GM21825 (cell line): ENCODE measurements at regions not wholly inside any gene's neighbourhood (a gene's known extent, or its start where the extent isn't known, plus 50 kb on each side); places are given as distances from the start of the nearest gene placed in this dataset.
"Not testable (repeated sequence)": the region's sequence is repeated elsewhere in the genome, so short reads cannot be mapped to it uniquely, and the experiment has no call there.

ENCODE experiments used
- ATAC-seq: cut with Tn5 transposase; IDR thresholded peaks from one replicate; pipeline ENCODE4 v1.9.1; 2021; ENCODE audit warnings: mild to moderate bottlenecking, moderate library complexity; ENCODE audit not compliant: unreplicated experiment

DNA sequence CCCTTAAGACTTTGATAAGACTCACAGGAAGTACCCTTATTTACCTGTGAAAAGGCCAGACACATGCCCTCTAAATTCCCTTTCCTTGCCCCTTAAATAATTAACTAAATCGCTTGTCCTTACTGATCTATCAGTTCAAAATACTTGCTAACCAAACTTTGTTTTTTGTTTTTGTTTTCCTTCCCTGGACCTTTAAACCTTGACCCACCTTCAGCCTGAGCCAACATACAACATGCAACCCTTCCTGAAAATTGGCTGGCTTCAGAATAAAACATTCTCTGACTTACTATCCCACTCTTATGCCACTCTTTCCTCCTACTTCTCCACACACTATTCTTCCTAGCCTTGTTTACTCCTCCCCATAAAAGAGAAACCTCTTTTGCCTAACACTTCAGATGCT, 448.1 kb upstream of the TRAM1L1 start:
- no peak for ATAC-seq

DNA sequence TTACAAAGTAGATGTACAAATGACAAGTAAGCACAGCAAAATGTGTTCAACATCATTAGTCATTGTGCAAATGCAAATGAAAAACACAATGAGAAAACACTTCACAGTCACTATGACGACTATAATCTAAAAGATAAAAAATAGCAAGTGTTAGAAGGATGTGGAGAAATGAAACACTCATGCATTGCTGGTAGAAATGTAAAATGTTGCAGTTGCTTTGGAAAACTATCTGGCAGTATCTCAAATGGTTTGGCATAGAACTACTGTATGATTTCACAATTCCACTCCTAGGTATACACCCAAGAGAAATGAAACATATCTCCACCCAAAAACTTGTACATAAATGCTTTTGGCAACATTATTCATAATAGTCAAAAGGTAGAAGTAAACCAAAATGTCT, 459.7 kb upstream of the TRAM1L1 start:
- ATAC-seq: no peak

DNA sequence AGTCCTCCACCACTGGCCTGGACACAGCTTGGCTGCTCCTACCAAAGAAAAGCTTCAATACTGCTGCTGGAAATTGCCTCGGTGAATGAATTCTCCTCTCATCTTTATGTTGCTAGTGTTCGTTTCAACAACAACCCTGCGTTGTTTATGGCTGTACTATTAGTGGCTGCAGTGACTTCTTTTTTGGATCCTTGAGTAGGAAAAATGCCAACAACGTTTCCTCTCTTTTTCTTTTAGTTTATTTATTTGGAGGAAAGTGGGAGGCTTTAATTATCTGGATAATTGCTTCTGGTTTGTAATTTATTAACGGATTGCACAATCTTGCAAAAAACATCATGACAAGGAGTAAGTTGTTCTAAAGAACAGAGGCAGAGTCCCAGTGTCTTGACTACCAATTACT, 464.1 kb upstream of the TRAM1L1 start:
- ATAC-seq: no peak

DNA sequence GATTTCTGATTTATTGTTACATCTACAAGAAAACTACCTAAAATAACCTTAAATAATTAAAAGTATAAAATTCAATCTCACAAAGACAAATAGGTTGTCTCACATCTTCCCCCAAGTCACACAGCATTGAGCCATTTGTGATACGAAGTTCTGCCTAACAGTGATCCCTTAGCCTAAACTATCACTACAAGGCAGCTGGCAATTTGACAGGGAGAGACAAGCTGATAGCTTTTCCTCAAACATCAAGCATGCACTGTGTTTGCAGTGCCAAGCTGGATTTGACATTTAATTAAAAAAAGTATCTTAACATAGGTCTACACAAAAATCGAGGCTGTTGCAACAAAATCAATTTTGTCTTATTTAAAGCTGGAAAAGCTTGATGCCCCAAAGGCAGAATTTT, 464.7 kb upstream of the TRAM1L1 start:
- no peak for ATAC-seq

DNA sequence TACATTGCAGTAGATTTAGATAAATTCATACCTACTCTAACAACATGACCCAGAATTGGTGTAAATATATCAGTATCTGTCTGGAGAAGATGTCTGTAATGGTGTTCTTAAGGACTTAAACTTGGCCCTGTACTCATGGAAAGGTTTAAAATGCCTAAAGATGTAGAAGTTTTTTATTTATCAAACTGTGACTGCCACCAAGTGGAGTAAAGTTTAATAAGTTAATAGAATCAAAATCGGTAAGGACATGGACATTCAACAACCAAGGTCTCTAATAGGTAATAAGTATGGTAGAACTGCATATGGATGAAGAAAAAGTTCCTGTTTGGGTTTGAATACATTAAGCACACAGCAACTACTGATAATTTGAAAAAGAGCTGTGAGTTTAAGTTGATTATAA, 474.0 kb upstream of the NDST3 start:
- ATAC-seq: no peak

DNA sequence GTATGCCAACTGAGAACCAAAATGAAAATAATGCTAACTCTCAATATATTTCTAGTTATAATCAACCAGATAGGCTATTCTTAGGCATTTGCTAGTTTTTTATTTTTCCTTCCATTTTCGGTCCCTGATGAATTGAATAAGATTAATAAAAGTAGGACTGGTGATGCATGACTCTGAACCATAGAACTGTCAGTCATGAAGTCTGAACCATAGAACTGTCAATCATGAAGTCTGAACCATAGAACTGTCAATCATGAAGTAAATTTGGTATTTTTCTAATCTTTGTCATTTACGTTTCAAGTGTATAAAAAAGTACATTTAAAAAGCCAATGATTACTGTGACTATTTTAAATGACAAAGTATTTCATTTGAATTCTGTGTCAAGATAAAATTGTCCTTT, 460.2 kb upstream of the NDST3 start:
- no peak for ATAC-seq

DNA sequence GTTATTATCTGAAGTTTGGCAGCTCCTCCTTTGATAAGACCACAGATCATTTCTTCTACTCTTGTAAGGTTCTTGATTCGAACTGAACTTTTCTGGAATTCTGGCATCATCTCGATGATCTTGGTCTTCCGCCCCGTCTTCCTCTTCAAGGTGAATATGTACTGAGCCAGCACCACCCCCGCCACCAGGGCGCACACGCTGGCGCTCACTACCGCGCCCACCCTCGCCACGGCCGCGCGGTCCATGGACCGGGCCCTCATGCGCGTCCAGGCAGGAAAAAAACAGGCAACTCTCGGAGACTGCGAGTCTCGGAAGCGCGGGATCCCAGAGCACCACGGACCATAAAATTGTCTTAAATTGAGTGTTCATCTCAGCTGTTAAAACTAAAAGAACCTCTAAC, 458.4 kb upstream of the NDST3 start:
- ATAC-seq: no peak

DNA sequence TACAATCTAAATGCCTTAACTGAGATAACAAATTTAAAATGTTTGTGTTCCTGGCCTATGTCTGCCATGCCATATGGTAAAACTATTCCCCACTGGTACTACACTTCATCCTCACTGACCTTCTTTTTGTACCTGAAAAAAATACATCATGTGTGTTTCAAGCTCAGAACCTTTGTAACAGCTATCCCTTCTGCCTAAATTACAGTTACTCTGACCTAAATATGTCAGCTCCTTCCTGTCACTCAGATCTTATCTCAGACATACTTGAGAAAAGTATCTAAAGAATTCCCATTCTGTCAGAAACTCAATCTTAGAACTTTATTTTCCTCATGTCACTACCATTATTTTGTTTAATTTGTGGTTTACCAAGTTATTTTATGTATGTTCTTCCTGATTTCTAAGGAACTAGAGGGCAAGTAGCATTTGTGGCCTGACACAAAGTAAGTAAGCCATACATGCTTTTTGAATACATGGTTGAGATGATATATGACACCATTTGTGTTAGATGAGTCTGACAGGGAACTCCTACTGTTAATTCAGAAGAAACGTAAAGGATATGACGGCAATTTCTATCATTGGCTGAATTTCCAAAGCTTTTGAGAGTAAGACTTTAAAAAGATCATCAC, 456.5 kb upstream of the NDST3 start:
- ATAC-seq: no peak

DNA sequence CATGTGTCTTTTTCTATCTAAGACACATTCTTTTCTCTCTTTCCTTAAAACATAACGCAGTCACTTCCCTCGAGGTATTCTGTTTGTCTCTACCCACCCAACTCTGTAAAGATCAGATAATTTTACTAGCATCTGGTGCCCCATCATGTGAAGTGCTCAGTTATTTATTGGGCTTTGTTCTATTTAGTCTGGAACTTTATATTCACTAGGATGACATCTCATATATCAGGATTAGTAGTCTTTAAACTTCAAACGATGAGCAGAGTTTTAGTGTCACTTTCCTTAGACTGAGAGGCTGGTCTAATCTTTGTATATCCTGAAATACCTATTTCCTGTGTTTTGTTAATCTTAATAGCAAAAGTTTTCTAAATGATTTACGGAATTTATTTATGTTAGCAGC, 445.5 kb upstream of the NDST3 start:
- no peak for ATAC-seq

DNA sequence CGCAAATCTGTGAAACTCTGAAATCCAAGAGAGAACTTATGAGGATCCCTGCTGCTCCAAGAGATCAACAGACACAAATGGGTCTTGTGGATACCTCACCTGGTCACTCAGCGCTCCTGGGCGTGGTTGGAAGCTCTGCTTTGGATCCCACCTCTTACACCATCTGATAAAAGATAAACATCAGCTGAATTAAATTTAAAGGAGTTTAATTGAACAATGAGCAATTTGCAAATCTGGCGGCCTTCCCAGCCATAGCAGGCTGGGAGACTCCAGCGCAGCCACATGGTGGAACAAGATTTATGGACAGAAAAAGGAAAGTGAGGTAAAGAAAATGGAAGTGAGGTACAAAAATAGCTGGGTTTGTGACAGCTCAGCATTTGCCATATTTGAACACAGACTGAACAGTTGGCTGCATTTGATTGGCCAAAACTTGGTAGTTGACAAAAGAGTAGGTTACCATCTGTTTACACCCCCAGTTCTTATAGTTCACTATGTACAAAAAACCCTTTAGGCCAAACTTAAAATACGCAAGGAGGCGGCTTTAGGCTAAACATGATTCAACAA, 437.3 kb upstream of the NDST3 start:
- ATAC-seq: no peak

DNA sequence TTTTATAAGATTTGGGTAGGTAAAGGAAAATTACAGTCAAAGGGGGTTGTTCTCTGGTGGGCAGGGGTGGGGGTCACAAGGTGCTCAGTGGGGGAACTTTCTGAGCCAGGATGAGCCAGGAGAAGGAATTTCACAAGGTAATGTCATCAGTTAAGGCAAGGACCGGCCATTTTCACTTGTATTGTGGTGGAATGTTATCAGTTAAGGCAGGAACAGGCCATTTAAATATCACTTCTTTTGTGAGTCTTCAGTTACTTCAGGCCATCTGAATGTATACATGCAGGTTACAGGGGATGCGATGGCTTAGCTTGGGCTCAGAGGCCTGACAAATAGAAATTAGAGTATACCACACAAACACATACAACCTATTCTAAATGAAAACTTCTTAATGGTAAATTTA, 434.9 kb upstream of the NDST3 start:
- not testable (repeated sequence) for ATAC-seq

DNA sequence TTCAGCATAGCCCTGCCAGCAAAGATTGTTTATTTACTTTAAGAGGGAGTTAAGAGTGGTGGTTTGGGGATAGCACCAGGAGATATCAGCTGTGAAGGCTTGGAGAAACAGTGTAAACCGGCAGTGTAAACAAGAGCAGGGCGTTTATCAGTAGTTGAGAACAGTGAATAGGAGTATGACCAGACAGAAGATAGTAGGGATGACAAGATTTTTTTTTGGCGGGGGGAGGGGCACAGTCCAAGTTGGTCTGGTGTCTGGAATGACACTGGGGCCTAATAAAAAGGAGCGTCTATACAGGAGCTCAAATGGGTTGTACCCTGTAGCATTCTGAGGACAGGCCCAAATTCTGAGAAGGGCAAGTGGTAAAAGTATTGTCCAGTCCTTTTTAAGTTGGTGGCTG, 433.4 kb upstream of the NDST3 start:
- ATAC-seq: not testable (repeated sequence)

DNA sequence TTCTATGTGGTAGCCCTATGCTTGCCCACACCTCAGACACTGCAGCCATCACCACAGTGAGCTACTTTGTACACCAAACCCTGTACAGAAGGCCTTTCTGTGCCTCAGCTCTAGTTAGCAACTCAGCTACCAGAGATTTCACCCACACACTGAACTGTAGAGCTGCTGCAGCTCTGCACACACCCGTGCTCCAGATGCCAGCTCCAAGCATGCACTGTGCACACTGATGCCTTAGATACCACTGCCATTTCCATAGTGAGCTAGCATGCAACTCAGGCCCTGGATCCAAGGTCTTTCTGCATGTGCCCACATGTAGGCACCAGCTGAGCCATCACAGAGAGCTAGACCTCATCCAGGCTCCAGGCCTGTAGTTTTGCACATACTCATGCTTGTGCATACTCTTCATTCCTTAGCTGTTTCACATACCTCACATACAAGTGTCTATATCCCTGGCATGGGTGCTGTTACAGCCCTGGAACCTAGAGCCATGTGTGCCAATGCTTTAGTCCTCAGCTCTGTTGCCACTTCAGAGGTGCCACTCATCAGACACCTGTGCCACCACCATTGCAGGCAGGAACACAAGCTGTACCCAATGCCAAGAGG, 423.5 kb upstream of the NDST3 start:
- no peak for ATAC-seq

DNA sequence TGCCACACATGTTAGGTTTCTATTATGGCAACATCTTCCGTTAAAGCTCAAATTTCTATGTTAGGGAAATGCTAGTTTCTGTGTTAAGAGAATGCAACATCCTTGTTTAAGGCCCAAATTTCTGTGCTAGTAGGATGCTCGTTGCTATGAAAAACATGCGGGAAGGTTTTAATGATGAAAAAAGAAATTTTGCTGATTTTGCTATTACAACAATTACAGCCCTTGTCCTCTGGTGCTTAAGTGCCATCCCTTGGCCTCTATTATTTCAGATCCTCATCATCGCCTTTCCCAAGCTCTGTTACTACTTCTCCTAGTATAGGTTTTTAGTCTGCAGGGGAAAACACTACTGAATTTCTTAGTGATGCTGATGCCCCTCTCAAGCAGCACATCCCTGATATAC, 412.6 kb upstream of the NDST3 start:
- no peak for ATAC-seq

DNA sequence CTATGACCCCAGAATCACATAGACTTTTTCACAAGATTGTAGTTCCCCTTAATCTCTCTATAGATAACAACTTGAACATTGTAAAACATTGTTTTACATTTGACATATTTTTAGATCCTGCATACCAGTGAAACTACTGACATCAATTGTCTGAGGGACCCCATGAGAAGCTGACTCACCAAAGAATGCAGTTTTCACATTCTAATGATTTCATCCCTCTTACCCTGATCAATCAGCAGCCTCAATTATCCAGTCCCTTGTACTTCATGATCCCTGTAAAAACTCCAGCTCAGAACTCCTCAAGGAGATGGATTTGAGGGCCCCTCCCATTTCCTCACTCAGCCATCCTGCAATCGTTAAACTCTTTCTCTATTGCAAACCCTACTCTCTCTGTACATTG, 411.0 kb upstream of the NDST3 start:
- ATAC-seq: no peak

DNA sequence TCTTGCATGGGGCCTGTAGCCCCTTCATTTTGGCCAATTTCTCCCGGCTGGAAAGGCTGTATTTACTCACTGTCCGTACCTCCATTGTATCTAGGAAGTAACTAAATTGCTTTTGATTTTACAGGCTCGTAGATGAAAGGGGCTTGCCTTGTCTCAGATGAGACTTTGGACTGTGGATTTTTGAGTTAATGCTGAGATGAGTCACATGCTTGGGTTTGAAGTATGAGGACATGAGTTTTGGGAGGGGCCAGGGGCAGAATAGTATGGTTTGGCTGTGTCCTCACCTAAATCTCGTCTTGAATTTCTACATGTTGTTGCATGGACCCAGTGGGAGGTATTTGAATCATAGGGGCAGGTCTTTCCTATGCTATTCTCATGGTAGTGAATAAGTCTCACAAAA, 407.6 kb upstream of the NDST3 start:
- ATAC-seq: no peak

DNA sequence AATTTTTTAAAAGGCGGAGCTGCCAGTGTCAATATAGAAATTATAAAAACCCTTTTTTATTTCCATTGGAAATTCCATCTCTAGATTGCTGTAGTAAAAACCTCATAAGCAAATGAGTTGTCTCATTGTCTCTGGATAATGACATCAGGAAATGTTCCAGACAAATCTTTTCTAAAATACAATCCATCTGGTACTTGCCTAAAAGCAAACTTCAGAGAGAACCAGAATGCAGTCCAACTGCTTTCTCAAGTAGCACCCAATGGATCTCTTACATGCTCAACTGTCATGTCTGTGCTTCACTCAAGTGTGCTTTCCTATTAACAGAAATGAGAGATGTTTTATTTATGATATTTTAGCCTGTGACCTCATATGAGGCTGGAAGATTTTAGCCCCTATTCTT, 399.6 kb upstream of the NDST3 start:
- ATAC-seq: no peak

DNA sequence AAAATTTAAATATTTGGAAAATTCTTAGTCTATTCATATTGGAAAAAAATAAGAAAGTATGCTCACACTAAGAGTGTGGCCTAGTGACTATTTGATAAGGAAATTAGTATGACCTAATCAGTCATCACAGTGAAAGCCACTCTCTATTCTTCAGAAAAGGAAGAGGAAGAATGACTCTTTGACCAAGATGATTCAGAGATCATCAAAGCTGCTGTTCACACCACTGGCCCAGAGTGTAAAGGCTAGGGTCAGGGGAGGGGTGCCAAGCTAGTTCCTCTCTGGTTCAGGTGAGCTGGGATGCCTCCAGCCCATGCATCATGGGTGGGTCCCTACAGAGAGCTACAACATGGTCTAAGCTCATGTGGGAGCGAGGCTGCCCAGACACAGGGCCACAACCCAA, 396.9 kb upstream of the NDST3 start:
- ATAC-seq: no peak

DNA sequence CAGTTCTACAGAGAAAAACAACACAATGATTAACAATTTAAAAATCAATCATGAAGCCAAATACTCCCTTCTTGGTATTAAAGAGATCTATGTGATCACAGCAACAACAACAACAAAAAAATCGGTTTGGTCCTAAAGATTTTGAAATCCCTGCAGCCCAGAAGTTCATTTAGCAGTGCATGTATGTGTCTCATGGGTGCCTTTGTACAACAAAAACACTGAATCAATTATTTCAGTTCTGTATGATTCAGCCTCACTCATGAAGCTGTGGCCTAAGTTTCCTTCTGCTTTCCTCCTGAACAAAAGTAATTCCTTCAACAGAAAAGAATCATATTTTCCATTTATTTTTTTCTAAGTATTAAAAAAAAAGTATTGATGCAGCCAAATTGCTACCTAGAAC, 393.4 kb upstream of the NDST3 start:
- no peak for ATAC-seq

DNA sequence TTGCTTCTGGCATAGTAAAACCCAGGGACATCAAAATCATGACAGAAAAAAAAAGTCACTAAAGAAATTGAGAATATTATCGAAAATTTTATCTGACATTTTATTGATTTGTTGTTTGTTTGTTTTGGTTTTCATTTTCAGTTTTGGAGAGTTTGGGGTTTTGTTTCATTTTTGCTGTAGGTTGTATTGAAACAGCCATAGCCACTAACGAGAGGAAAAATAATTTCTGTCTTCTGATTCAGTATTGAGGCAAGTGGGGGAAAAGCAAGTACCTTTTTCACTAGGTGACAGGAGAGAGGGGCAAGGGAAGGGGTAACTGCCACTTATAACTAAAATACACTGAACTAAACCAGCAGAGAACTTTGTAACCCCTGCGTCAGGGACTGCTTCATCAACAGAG, 392.8 kb upstream of the NDST3 start:
- no peak for ATAC-seq

DNA sequence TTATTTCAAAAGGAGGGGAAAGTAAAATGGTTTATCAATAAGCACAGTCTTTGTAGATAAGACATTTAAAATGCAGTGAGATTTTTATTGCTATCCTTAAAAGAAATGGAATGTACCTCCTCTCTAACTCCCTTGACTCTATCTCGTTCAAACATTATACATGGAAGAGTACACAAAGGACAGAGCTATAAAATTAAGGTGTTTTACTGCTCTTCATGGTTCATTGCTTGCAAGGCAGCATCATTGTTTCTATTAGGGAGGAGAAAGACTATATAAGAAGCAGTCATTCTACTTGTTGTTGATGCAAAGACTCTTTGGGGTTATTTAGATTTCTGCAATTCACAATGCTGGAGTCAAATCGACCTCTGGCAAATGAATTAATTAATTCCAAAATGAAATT, 380.2 kb upstream of the NDST3 start:
- no peak for ATAC-seq

DNA sequence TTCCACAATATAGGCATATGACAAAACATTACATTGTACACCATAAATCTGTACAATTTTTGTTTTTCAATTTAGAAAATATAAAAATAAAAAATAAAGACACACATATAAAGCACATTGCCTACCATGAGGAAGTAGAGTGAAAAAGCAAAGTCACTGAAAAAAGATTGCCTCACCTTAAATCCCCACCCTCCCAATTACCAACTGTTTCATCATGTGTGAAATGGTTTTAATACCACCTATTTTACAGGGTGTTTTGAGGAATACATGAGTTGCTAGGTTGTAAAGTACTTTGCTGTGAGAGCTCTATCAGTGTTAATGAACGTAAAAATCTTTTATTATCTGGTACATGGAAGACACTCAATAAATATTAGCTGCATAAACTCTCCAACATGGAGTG, 373.6 kb upstream of the NDST3 start:
- no peak for ATAC-seq
